Heart right ventricle (tissue), 16 donors: ENCODE measurements at regions not wholly inside any gene's neighbourhood (a gene's known extent, or its start where the extent isn't known, plus 50 kb on each side); places are given as distances from the start of the nearest gene placed in this dataset.

Experiments
- ATAC-seq, 8 donors: fragments of 200-7000 bp; cut with Tn5 transposase; one replicate each; pipeline ENCODE4 v1.9.1; 2020; ENCODE audit warnings: mild to moderate bottlenecking in 8 of 8, moderate library complexity in 8 of 8, moderate number of reproducible peaks in 1 of 8
- DNase-seq, 2 donors: peaks; one replicate each; pipeline ENCODE4 v3.0.0-alpha.2; 2020
- H3K27ac ChIP-seq, 10 donors: fragments of 200-600 bp; sonication (generic) in 2 of 10; one replicate each; pipeline versions ENCODE4 v1.5.0 to v1.8.0; 2020 to 2022; ENCODE audit warnings: mild to moderate bottlenecking in 3 of 10
- H3K27me3 ChIP-seq, 7 donors: fragments of 200-600 bp; one replicate each; pipeline ENCODE4 v1.8.0; 2021 to 2022; ENCODE audit warnings: mild to moderate bottlenecking in 2 of 7
- H3K36me3 ChIP-seq, 9 donors: fragments of 200-600 bp; sonication (generic) in 1 of 9; one replicate each; pipeline versions ENCODE4 v1.5.0 to v1.8.0; 2020 to 2022; ENCODE audit warnings: mild to moderate bottlenecking in 2 of 9
- H3K4me1 ChIP-seq, 9 donors: fragments of 200-600 bp; sonication (generic) in 1 of 9; one replicate each; pipeline versions ENCODE4 v1.5.0 to v1.8.0; 2020 to 2022; ENCODE audit warnings: mild to moderate bottlenecking in 4 of 9
- H3K4me3 ChIP-seq, 10 donors: fragments of 200-600 bp; sonication (generic) in 2 of 10; one replicate each; pipeline versions ENCODE4 v1.5.0 to v1.8.0; 2020 to 2022; ENCODE audit warnings: mild to moderate bottlenecking in 7 of 10, moderate library complexity in 2 of 10
- H3K9me3 ChIP-seq, 11 donors: fragments of 200-600 bp in 10 of 11; sonication (generic) in 2 of 11; one replicate each; pipeline versions ENCODE4 v1.5.0 to v1.8.0; 2013 to 2022; ENCODE audit warnings: mild to moderate bottlenecking in 2 of 11, control low read depth in 1 of 11, moderate library complexity in 1 of 11
- WGBS, 2 donors: extraction: QIAGEN DNeasy Blood & Tissue Kit; methylation state at CpG; one replicate each; pipeline ENCODE4 v1.1.7; 2013; ENCODE audit warnings: inconsistent platforms in 1 of 2; 5-methylcytosine and 5-hydroxymethylcytosine counted together
- intact Hi-C, 10 donors: fragments of 100-400 bp; cut with DNase I; formaldehyde crosslinking; loops; one replicate each; pipeline versions ENCODE4 v1.11.1 to v1.14.2; 2022
- TF ChIP-seq, protein P1 (sequence below), 9 donors: fragments of 200-600 bp; sonication (generic) in 2 of 9; IDR thresholded peaks; one replicate each; pipeline versions ENCODE4 v1.5.0 to v1.8.0; 2021 to 2022; ENCODE audit warnings: antibody characterized with exemption in 9 of 9, mild to moderate bottlenecking in 5 of 9, moderate library complexity in 1 of 9
- donor health status: Arrhythmogenic right ventricular cardiomyopathy.
- donor health status: ischemic (EF 13 %, LVEDD 7.1; RV severe dilation, severe dysfunction).
- donor health status: healthy with polysubstance abuse.
- donor health status: DM: no; HTN: yes; CAD: no.
- donor health status: DM: no; HTN: no; CAD: no.
- donor health status: ischemic (EF 25% LVEDD 6.9; RV normal size, moderate dysfunction).
- donor health status: ischemic (EF 25% LVEDD 5.7; RV mildly dilated, moderate dysfunction).
- donor health status: healthy.
- donor health status: DM: yes; HTN: yes; CAD: no.
- donor health status: Ischemic cardiomyopathy.
- donor health status: ischemic (EF 35%, LVEDD 5.7; RV mildly dilated, moderate dysfunction).
- donor health status: nonischemic (EF 11% LVEDD 7.7; RV severe dilation, severe dysfunction).
- donor health status: DM: yes; HTN: yes; CAD: no.
- donor health status: PGD.
- donor health status: ischemic (EF 29% LVEDD 5.4; RV normal size, mild dysfunction).
- donor health status: nonischemic (EF 23%, LVEDD 6.1; RV moderate dilation, normal function).

DNA sequence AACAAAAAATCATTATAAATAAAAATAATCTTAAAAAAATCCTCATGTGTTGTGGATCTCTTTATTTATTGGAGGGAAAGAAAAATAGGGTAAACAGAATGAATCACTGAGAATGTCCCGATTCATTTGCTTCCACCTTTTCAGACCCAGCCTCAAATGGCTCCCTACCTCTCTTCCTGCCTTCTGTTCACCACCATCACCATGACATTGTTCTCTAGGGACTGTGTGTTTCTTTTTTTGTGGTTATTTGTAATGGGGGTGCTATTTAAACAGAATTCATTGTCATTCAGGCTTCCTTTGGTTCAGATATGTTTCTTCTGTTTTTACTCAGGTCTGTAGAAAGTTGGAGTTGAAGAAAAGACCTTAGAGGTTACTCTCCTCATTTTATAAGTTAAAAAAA, 198.2 kb downstream of the KIF4B start:
- peaks cover 0 to 6% (median 0%) of the 10 kb centered on the region in 11 donors for H3K9me3 ChIP-seq
- H3K4me3 ChIP-seq, result no peak overlapping the region
- ATAC-seq, result no peak
- intact Hi-C loops, result no loop called here
- H3K27me3 ChIP-seq, result no peaks in the 10 kb centered on the region
- no peaks in the 10 kb centered on the region for H3K36me3 ChIP-seq
- H3K4me1 ChIP-seq, result no peaks in the 10 kb centered on the region
- 70 to 90% methylated on average over 1 of the region's 1 CpG for WGBS, 2 donors
- TF ChIP-seq, protein P1, sequence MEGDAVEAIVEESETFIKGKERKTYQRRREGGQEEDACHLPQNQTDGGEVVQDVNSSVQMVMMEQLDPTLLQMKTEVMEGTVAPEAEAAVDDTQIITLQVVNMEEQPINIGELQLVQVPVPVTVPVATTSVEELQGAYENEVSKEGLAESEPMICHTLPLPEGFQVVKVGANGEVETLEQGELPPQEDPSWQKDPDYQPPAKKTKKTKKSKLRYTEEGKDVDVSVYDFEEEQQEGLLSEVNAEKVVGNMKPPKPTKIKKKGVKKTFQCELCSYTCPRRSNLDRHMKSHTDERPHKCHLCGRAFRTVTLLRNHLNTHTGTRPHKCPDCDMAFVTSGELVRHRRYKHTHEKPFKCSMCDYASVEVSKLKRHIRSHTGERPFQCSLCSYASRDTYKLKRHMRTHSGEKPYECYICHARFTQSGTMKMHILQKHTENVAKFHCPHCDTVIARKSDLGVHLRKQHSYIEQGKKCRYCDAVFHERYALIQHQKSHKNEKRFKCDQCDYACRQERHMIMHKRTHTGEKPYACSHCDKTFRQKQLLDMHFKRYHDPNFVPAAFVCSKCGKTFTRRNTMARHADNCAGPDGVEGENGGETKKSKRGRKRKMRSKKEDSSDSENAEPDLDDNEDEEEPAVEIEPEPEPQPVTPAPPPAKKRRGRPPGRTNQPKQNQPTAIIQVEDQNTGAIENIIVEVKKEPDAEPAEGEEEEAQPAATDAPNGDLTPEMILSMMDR (IDR thresholded peaks at IDR 0.05), result no peak
- DNase-seq, result no peak
- H3K27ac ChIP-seq, result no peak overlapping the region

DNA sequence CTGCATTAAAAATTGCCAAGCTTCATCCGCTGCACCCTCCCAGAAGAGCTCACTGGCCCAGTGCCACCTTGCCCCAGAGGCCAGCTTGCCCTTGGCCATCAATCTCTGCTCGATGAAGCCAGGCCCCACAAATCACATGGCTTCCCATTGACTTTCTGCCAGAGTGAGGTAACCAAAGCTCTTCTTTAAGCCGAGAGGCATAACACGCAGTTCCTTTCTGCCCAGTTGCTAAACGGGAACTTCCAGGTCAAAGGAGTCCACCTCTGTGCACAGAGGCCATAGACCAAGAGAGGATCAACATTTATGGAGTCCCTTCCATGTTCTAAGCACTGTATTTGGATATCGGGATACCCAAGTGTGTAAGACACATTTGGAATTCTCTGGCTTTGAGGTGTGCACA, 208.8 kb downstream of the KIF4B start:
- H3K36me3 ChIP-seq, result no peaks in the 10 kb centered on the region
- TF ChIP-seq, protein P1 (IDR thresholded peaks at IDR 0.05), result no peak
- intact Hi-C loops, result no loop called here
- no peaks in the 10 kb centered on the region for H3K27me3 ChIP-seq
- peaks cover 0 to 5% (median 0%) of the 10 kb centered on the region in 9 donors for H3K4me1 ChIP-seq
- ATAC-seq, result no peak
- H3K27ac ChIP-seq, result no peak overlapping the region
- WGBS, 2 donors, result 61 to 72% methylated on average over 6 of the region's 6 CpGs
- H3K9me3 ChIP-seq, result peaks cover 0 to 9% (median 0%) of the 10 kb centered on the region in 11 donors
- DNase-seq, result no peak
- no peak overlapping the region for H3K4me3 ChIP-seq

DNA sequence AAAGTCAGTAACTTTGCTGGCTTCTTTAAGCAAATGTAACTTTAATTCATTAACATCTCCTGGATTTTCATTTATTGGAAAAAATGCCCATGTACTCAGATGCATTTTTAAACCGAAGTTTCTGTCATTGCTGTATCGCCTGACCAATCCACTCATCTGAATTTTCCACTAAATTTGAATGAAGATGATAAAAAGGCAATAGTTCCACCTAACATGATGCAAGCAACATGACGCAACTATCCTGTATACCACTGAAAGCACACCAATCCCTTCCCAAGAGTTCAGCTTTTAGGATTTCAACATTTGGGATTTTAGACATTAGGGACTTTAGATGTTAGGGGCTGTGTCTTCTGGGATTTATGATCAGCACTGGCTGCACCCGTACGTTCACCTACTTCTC, 215.6 kb downstream of the KIF4B start:
- Histone ChIP-seq H3K27me3 (no peaks in the 10 kb centered on the region), H3K9me3 (peaks cover 0 to 9% (median 0%) of the 10 kb centered on the region in 11 donors), H3K4me3 (no peak overlapping the region), H3K27ac (no peak overlapping the region), H3K4me1 (no peaks in the 10 kb centered on the region), H3K36me3 (no peaks in the 10 kb centered on the region)
- WGBS, 2 donors, result 89 to 94% methylated on average over 5 of the region's 5 CpGs
- ATAC-seq, result no peak
- DNase-seq, result no peak
- TF ChIP-seq, protein P1 (IDR thresholded peaks at IDR 0.05), result no peak
- intact Hi-C loops, result no loop called here

DNA sequence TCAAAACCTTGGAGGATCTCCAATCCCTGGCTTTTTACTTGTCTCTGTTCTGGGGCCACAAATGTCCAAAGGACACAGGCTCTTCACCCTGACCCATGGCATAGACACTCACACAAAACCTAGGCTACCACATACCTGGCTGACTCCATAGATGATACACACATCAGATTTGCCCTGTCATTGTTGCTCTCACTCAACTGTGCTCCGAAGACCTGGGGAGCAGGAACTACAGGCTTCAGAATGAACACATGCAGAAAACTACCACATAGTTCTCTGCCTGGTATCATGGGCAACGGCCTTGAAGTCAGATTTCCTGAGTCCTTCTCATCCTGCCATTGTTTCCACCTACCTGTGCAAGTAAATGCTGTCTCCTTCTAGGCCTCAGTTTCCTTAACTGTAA, 226.2 kb downstream of the KIF4B start:
- DNase-seq (no peak), ATAC-seq (no peak)

More for the DNA sequence above, 226.2 kb downstream of the KIF4B start:
- Histone ChIP-seq H3K27ac (no peak overlapping the region), H3K27me3 (no peaks in the 10 kb centered on the region), H3K4me1 (no peaks in the 10 kb centered on the region), H3K4me3 (no peak overlapping the region), H3K9me3 (peaks cover 0 to 28% (median 15%) of the 10 kb centered on the region in 11 donors), H3K36me3 (no peaks in the 10 kb centered on the region)
- WGBS, 2 donors, result 73 to 87% methylated on average over 2 of the region's 2 CpGs
- TF ChIP-seq, protein P1 (IDR thresholded peaks at IDR 0.05), result no peak
- intact Hi-C loops, result no loop called here
